ENCODE measurements at regions not wholly inside any gene's neighbourhood (a gene's known extent, or its start where the extent isn't known, plus 50 kb on each side); places are given as distances from the start of the nearest gene placed in this dataset.

GRCh38 chr20:1754749-1755148, 97.2 kb upstream of the SIRPG start:
- Histone ChIP-seq H3K36me3 (ENCODE audit: low read length) (no peaks in the 10 kb centered on the region), H3K9me2 (replicated peaks; ENCODE audit: insufficient read depth, low read length) (no peaks in the 10 kb centered on the region), H3K27ac (ENCODE audit: low read depth, low read length) (no peak overlapping the region), H3K27me3 (ENCODE audit: low read length) (no peaks in the 10 kb centered on the region), H3K9ac (ENCODE audit: low read length) (no peak overlapping the region), H3K9me3 (ENCODE audit: insufficient read depth, low read length) (no peaks in the 10 kb centered on the region), H3F3A (ENCODE audit: insufficient read depth) (no peaks in the 10 kb centered on the region), H3K79me2 (ENCODE audit: insufficient read depth, low read length) (no peaks in the 10 kb centered on the region), H4K20me1 (ENCODE audit: low read depth, low read length) (no peaks in the 10 kb centered on the region), H3K4me2 (ENCODE audit: low read depth, low read length, poor library complexity, severe bottlenecking) (no peak overlapping the region), H3K4me3 (ENCODE audit: insufficient read depth, low read length, poor library complexity, severe bottlenecking) (no peak overlapping the region), H2AFZ (ENCODE audit: low read depth, low read length, severe bottlenecking) (no peak overlapping the region)
- TF ChIP-seq CTCF (IDR thresholded peaks at IDR 0.05; ENCODE audit: insufficient read depth, low read length, poor library complexity, severe bottlenecking) (no peak), EZH2phosphoT487 (conservative IDR thresholded peaks at IDR 0.05; ENCODE audit: low read length) (no peak)

GRCh38 chr20:1754306-1754705, 96.7 kb upstream of the SIRPG start:
- H3K27ac ChIP-seq (ENCODE audit: low read depth, low read length): no peak overlapping the region
- no peaks in the 10 kb centered on the region for H3K9me3 ChIP-seq (ENCODE audit: insufficient read depth, low read length)
- H3K27me3 ChIP-seq (ENCODE audit: low read length): no peaks in the 10 kb centered on the region
- no peaks in the 10 kb centered on the region for H3K9me2 ChIP-seq (replicated peaks; ENCODE audit: insufficient read depth, low read length)
- no peak overlapping the region for H3K4me2 ChIP-seq (ENCODE audit: low read depth, low read length, poor library complexity, severe bottlenecking)
- H4K20me1 ChIP-seq (ENCODE audit: low read depth, low read length): no peaks in the 10 kb centered on the region
- H3K9ac ChIP-seq (ENCODE audit: low read length): no peak overlapping the region
- no peaks in the 10 kb centered on the region for H3F3A ChIP-seq (ENCODE audit: insufficient read depth)
- H3K79me2 ChIP-seq (ENCODE audit: insufficient read depth, low read length): no peaks in the 10 kb centered on the region
- no peak overlapping the region for H2AFZ ChIP-seq (ENCODE audit: low read depth, low read length, severe bottlenecking)
- H3K4me3 ChIP-seq (ENCODE audit: insufficient read depth, low read length, poor library complexity, severe bottlenecking): no peak overlapping the region
- no peaks in the 10 kb centered on the region for H3K36me3 ChIP-seq (ENCODE audit: low read length)
- TF ChIP-seq CTCF (IDR thresholded peaks at IDR 0.05; ENCODE audit: insufficient read depth, low read length, poor library complexity, severe bottlenecking): no peak
- no peak for TF ChIP-seq EZH2phosphoT487 (conservative IDR thresholded peaks at IDR 0.05; ENCODE audit: low read length)

- Histone ChIP-seq H3F3A (ENCODE audit: insufficient read depth) (no peaks in the 10 kb centered on the region), H4K20me1 (ENCODE audit: low read depth, low read length) (no peaks in the 10 kb centered on the region), H3K27ac (ENCODE audit: low read depth, low read length) (no peak overlapping the region), H3K79me2 (ENCODE audit: insufficient read depth, low read length) (no peaks in the 10 kb centered on the region), H3K4me2 (ENCODE audit: low read depth, low read length, poor library complexity, severe bottlenecking) (no peak overlapping the region), H3K4me3 (ENCODE audit: insufficient read depth, low read length, poor library complexity, severe bottlenecking) (no peak overlapping the region), H3K9me3 (ENCODE audit: insufficient read depth, low read length) (no peaks in the 10 kb centered on the region), H3K9me2 (replicated peaks; ENCODE audit: insufficient read depth, low read length) (no peaks in the 10 kb centered on the region), H2AFZ (ENCODE audit: low read depth, low read length, severe bottlenecking) (no peak overlapping the region), H3K36me3 (ENCODE audit: low read length) (no peaks in the 10 kb centered on the region), H3K9ac (ENCODE audit: low read length) (no peak overlapping the region), H3K27me3 (ENCODE audit: low read length) (no peaks in the 10 kb centered on the region)
- TF ChIP-seq EZH2phosphoT487 (conservative IDR thresholded peaks at IDR 0.05; ENCODE audit: low read length) (no peak), CTCF (IDR thresholded peaks at IDR 0.05; ENCODE audit: insufficient read depth, low read length, poor library complexity, severe bottlenecking) (no peak)
Measured at GRCh38 chr20:1752045-1752444, 94.5 kb upstream of the SIRPG start.

GRCh38 chr20:1748777-1749176, 91.2 kb upstream of the SIRPG start:
- H3K9me2 ChIP-seq (replicated peaks; ENCODE audit: insufficient read depth, low read length): no peaks in the 10 kb centered on the region
- no peak overlapping the region for H3K27ac ChIP-seq (ENCODE audit: low read depth, low read length)
- no peaks in the 10 kb centered on the region for H3K79me2 ChIP-seq (ENCODE audit: insufficient read depth, low read length)
- H3K36me3 ChIP-seq (ENCODE audit: low read length): no peaks in the 10 kb centered on the region
- H3F3A ChIP-seq (ENCODE audit: insufficient read depth): no peaks in the 10 kb centered on the region
- H4K20me1 ChIP-seq (ENCODE audit: low read depth, low read length): no peaks in the 10 kb centered on the region
- H3K9me3 ChIP-seq (ENCODE audit: insufficient read depth, low read length): no peaks in the 10 kb centered on the region
- H2AFZ ChIP-seq (ENCODE audit: low read depth, low read length, severe bottlenecking): no peak overlapping the region
- no peak overlapping the region for H3K4me3 ChIP-seq (ENCODE audit: insufficient read depth, low read length, poor library complexity, severe bottlenecking)
- H3K9ac ChIP-seq (ENCODE audit: low read length): no peak overlapping the region
- TF ChIP-seq EZH2phosphoT487 (conservative IDR thresholded peaks at IDR 0.05; ENCODE audit: low read length): no peak
- TF ChIP-seq CTCF (IDR thresholded peaks at IDR 0.05; ENCODE audit: insufficient read depth, low read length, poor library complexity, severe bottlenecking): no peak
- no peak overlapping the region for H3K4me2 ChIP-seq (ENCODE audit: low read depth, low read length, poor library complexity, severe bottlenecking)
- H3K27me3 ChIP-seq (ENCODE audit: low read length): no peaks in the 10 kb centered on the region
